C4-2B (cell line): ENCODE measurements at regions not wholly inside any gene's neighbourhood (a gene's known extent, or its start where the extent isn't known, plus 50 kb on each side); places are given as distances from the start of the nearest gene placed in this dataset.

Experiments
- H3K27ac ChIP-seq: fragments of 450-650 bp; 2 replicates; pipeline ENCODE4 v1.5.1; 2017
- CTCF ChIP-seq: fragments of 450-650 bp; conservative IDR thresholded peaks from 2 replicates; pipeline ENCODE4 v1.5.1; 2017; ENCODE audit warnings: mild to moderate bottlenecking
- ZFX ChIP-seq: fragments of 450-650 bp; IDR thresholded peaks from 2 replicates; pipeline ENCODE4 v1.6.1; 2017

- TF ChIP-seq ZFX (no peak), CTCF (no peak)
- H3K27ac ChIP-seq = no peak overlapping the region
Observed at GRCh38 chr1:193707271-193708021, 521.0 kb upstream of the B3GALT2 start.

- H3K27ac ChIP-seq = no peak overlapping the region
- TF ChIP-seq CTCF (no peak), ZFX (no peak)
Observed at GRCh38 chr1:193706766-193707165, 520.4 kb upstream of the B3GALT2 start.

GRCh38 chr1:193705554-193705981 lies 519.2 kb upstream of the B3GALT2 start:
- TF ChIP-seq ZFX (no peak), CTCF (no peak)
- no peak overlapping the region for H3K27ac ChIP-seq

GRCh38 chr1:193703655-193704054 lies 517.2 kb upstream of the B3GALT2 start:
- TF ChIP-seq CTCF (no peak), ZFX (no peak)
- no peak overlapping the region for H3K27ac ChIP-seq

- TF ChIP-seq ZFX (no peak), CTCF (no peak)
- H3K27ac ChIP-seq = no peak overlapping the region
Observed at GRCh38 chr1:193703121-193703520, 516.7 kb upstream of the B3GALT2 start.

- TF ChIP-seq CTCF (no peak), ZFX (no peak)
- H3K27ac ChIP-seq = no peak overlapping the region
Observed at GRCh38 chr1:193701759-193702158, 515.3 kb upstream of the B3GALT2 start.

- no peak overlapping the region for H3K27ac ChIP-seq
- TF ChIP-seq ZFX (no peak), CTCF (no peak)
Observed at GRCh38 chr1:193700710-193701355, 514.4 kb upstream of the B3GALT2 start.
